A673 (cell line): ENCODE measurements at regions not wholly inside any gene's neighbourhood (a gene's known extent, or its start where the extent isn't known, plus 50 kb on each side); places are given as distances from the start of the nearest gene placed in this dataset.

Experiments
- BruUV-seq: library from RNA; stranded (reverse); fragments of 400-500 nt; replicated peaks from 2 replicates; lab custom pipeline; 2021; lab: Mats Ljungman, UMichigan
- CTCF ChIA-PET: fragments of 300-600 bp; sonication (Branson Sonifier 250); formaldehyde crosslinking; loops from one replicate; lab custom pipeline; 2022; ENCODE audit warnings: antibody characterized with exemption; lab: Charles Lee
- POLR2A ChIA-PET: fragments of 300-600 bp; sonication (Branson Sonifier 250); formaldehyde crosslinking; loops from one replicate; lab custom pipeline; 2022; ENCODE audit warnings: antibody characterized with exemption; ENCODE audit not compliant: low non-redundant PET; lab: Charles Lee
- DNase-seq: peaks from one replicate; pipeline ENCODE4 v3.0.0-alpha.2; 2015; ENCODE audit warnings: low spot score
- H3K27ac ChIP-seq: fragments of 200-600 bp; sonication (generic); 2 replicates; pipeline ENCODE4 v1.5.1; 2016; ENCODE audit warnings: mixed run types, low read depth, mild to moderate bottlenecking, mixed read lengths, antibody characterized with exemption, low read length; ENCODE audit not compliant: poor library complexity, severe bottlenecking
- H3K27me3 ChIP-seq: fragments of 200-600 bp; sonication (generic); replicated peaks from 2 replicates; pipeline ENCODE4 v1.6.1; 2017; ENCODE audit warnings: mixed run types, low read depth, mild to moderate bottlenecking, mixed read lengths, antibody characterized with exemption, low read length; ENCODE audit not compliant: insufficient read depth, poor library complexity
- H3K36me3 ChIP-seq: fragments of 200-600 bp; sonication (generic); 2 replicates; pipeline ENCODE4 v1.6.1; 2016; ENCODE audit warnings: mixed run types, mild to moderate bottlenecking, mixed read lengths, antibody characterized with exemption, low read length; ENCODE audit not compliant: insufficient read depth, poor library complexity, severe bottlenecking
- H3K4me1 ChIP-seq: fragments of 200-600 bp; sonication (generic); 2 replicates; pipeline ENCODE4 v1.6.1; 2017; ENCODE audit warnings: mixed run types, mild to moderate bottlenecking, mixed read lengths, antibody characterized with exemption, low read length; ENCODE audit not compliant: insufficient read depth, poor library complexity, severe bottlenecking
- H3K4me3 ChIP-seq: fragments of 200-600 bp; sonication (generic); 2 replicates; pipeline ENCODE4 v1.5.1; 2016; ENCODE audit warnings: low read depth, mixed run types, mild to moderate bottlenecking, mixed read lengths, low read length; ENCODE audit not compliant: poor library complexity, severe bottlenecking
- H3K9me3 ChIP-seq: fragments of 200-600 bp; sonication (generic); 2 replicates; pipeline ENCODE4 v1.6.1; 2016; ENCODE audit warnings: mixed run types, low read depth, mild to moderate bottlenecking, mixed read lengths, antibody characterized with exemption, low read length; ENCODE audit not compliant: poor library complexity, severe bottlenecking
- CTCF ChIP-seq: fragments of 300-800, 200-600 bp; sonication (generic); conservative IDR thresholded peaks from 2 replicates; pipeline ENCODE4 v1.5.1; 2017; ENCODE audit warnings: low read depth, mild to moderate bottlenecking, antibody characterized with exemption, low read length, moderate library complexity, mixed read lengths
- EZH2 ChIP-seq: fragments of 200-600 bp; sonication (generic); IDR thresholded peaks from 2 replicates; pipeline ENCODE4 v1.6.1; 2017; ENCODE audit warnings: borderline replicate concordance, low read depth, mild to moderate bottlenecking, mixed read lengths, antibody characterized with exemption, low read length; ENCODE audit not compliant: poor library complexity, severe bottlenecking
- intact Hi-C: fragments of 100-400 bp; cut with micrococcal nuclease; formaldehyde crosslinking; loops from one replicate; pipeline ENCODE4 v1.10.0; 2022; ENCODE audit not compliant: unreplicated experiment

GRCh38 chr2:114111329-114111728, 221.4 kb downstream of the ACTR3 start:
- CTCF ChIA-PET, result no interaction called here
- no peak for DNase-seq
- no peak overlapping the region for H3K27ac ChIP-seq
- no peaks in the 10 kb centered on the region for H3K27me3 ChIP-seq
- no peaks in the 10 kb centered on the region for H3K4me1 ChIP-seq
- BruUV-seq, result no TSS peak
- H3K4me3 ChIP-seq, result no peak overlapping the region
- TF ChIP-seq EZH2 (no peak), CTCF (no peak)
- intact Hi-C loops, result no loop called here
- no peaks in the 10 kb centered on the region for H3K9me3 ChIP-seq
- no peaks in the 10 kb centered on the region for H3K36me3 ChIP-seq
- POLR2A ChIA-PET, result no interaction called here

GRCh38 chr2:114113518-114113917, 223.6 kb downstream of the ACTR3 start:
- DNase-seq, result no peak
- POLR2A ChIA-PET, result no interaction called here
- no peaks in the 10 kb centered on the region for H3K9me3 ChIP-seq
- no peaks in the 10 kb centered on the region for H3K36me3 ChIP-seq
- no peaks in the 10 kb centered on the region for H3K4me1 ChIP-seq
- no TSS peak for BruUV-seq
- intact Hi-C loops, result no loop called here
- H3K27me3 ChIP-seq, result no peaks in the 10 kb centered on the region
- H3K4me3 ChIP-seq, result no peak overlapping the region
- TF ChIP-seq CTCF (no peak), EZH2 (no peak)
- no peak overlapping the region for H3K27ac ChIP-seq
- CTCF ChIA-PET, result no interaction called here

DNA sequence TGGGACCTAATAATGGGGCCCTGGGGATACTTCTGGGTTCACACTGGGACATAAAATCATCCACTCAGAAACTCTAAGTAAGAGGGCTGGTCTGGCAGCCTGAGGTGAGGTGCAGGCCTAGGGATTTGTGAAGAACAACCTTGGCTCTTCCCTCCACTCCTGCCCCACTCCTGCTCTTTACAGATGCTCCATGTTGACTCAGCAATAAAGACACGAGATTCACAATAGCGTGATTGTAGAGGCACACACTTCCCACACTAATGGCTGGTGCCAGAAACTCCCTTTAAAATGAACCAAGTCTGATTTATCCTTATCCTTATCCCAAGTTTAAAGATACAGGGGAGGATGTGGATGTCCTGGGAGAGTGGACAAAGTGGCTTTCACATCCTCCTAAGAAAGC, 228.2 kb downstream of the ACTR3 start:
- Histone ChIP-seq H3K27ac (no peak overlapping the region), H3K4me3 (no peak overlapping the region), H3K9me3 (no peaks in the 10 kb centered on the region), H3K27me3 (no peaks in the 10 kb centered on the region), H3K36me3 (no peaks in the 10 kb centered on the region), H3K4me1 (no peaks in the 10 kb centered on the region)
- ChIA-PET POLR2A (no interaction called here), CTCF (no interaction called here)
- no peak for DNase-seq
- BruUV-seq, result no TSS peak
- no peak for TF ChIP-seq EZH2
- no peak for TF ChIP-seq CTCF
- intact Hi-C loops, result no loop called here
